VCaP (cell line): ENCODE measurements at regions not wholly inside any gene's neighbourhood (a gene's known extent, or its start where the extent isn't known, plus 50 kb on each side); places are given as distances from the start of the nearest gene placed in this dataset.
"Not testable (repeated sequence)": the region's sequence is repeated elsewhere in the genome, so short reads cannot be mapped to it uniquely, and the experiment has no call there.

ENCODE experiments used
- H3K27ac ChIP-seq: fragments of 450-650 bp; 2 replicates; pipeline ENCODE4 v1.5.1; 2017
- CTCF ChIP-seq: fragments of 450-650 bp; conservative IDR thresholded peaks from 2 replicates; pipeline ENCODE4 v1.5.1; 2017; ENCODE audit warnings: mild to moderate bottlenecking, moderate library complexity

GRCh38 chr1:60847855-60848582 lies 234.3 kb upstream of the NFIA start:
- H3K27ac ChIP-seq: no peak overlapping the region
- TF ChIP-seq CTCF: no peak

- TF ChIP-seq CTCF: no peak
These were observed 235.0 kb upstream of the NFIA start for GRCh38 chr1:60847391-60847790.

GRCh38 chr1:60845659-60846058 lies 236.7 kb upstream of the NFIA start:
- not testable (repeated sequence) for H3K27ac ChIP-seq

More at GRCh38 chr1:60847391-60847790, 235.0 kb upstream of the NFIA start:
- H3K27ac ChIP-seq: no peak overlapping the region

- H3K27ac ChIP-seq: no peak overlapping the region
- TF ChIP-seq CTCF: no peak
These were observed 240.1 kb upstream of the NFIA start for GRCh38 chr1:60842304-60842703.

GRCh38 chr1:60841116-60842046 lies 241.0 kb upstream of the NFIA start:
- no peak overlapping the region for H3K27ac ChIP-seq
- no peak for TF ChIP-seq CTCF

GRCh38 chr1:60840476-60840875 lies 241.9 kb upstream of the NFIA start:
- not testable (repeated sequence) for H3K27ac ChIP-seq

- H3K27ac ChIP-seq: no peak overlapping the region
- no peak for TF ChIP-seq CTCF
These were observed 246.7 kb upstream of the NFIA start for GRCh38 chr1:60835649-60836048.

- TF ChIP-seq CTCF: no peak
- no peak overlapping the region for H3K27ac ChIP-seq
These were observed 249.2 kb upstream of the NFIA start for GRCh38 chr1:60833173-60833572.
